Kidney epithelial cell (primary cell): ENCODE measurements at regions not wholly inside any gene's neighbourhood (a gene's known extent, or its start where the extent isn't known, plus 50 kb on each side); places are given as distances from the start of the nearest gene placed in this dataset.

Experiments
- DNase-seq: peaks from one replicate; pipeline ENCODE4 v3.0.0-alpha.2; 2010; ENCODE audit warnings: low read depth
- H3K27me3 ChIP-seq: 2 replicates; pipeline ENCODE4 v1.6.0; 2011; ENCODE audit warnings: low read length; ENCODE audit not compliant: control insufficient read depth, insufficient read depth
- H3K36me3 ChIP-seq: 2 replicates; pipeline ENCODE4 v1.5.1; 2011; ENCODE audit warnings: low read length; ENCODE audit not compliant: control insufficient read depth, insufficient read depth
- H3K4me3 ChIP-seq: 2 replicates; pipeline ENCODE4 v1.5.1; 2011; ENCODE audit warnings: low read depth, mild to moderate bottlenecking, control low read depth, low read length
- CTCF ChIP-seq: IDR thresholded peaks from 2 replicates; pipeline ENCODE4 v1.5.1; 2011; ENCODE audit warnings: mild to moderate bottlenecking, moderate library complexity, low read length, control low read depth, inconsistent platforms; ENCODE audit not compliant: insufficient read depth, poor library complexity, severe bottlenecking

GRCh38 chr22:48796310-48797015 lies 1031.2 kb downstream of the BRD1 start:
- DNase-seq: no peak
- Histone ChIP-seq H3K27me3 (no peaks in the 10 kb centered on the region), H3K4me3 (no peak overlapping the region), H3K36me3 (no peaks in the 10 kb centered on the region)
- no peak for TF ChIP-seq CTCF

GRCh38 chr22:48795664-48796063 lies 1032.0 kb downstream of the BRD1 start:
- H3K4me3 ChIP-seq: no peak overlapping the region
- no peaks in the 10 kb centered on the region for H3K27me3 ChIP-seq
- TF ChIP-seq CTCF: no peak
- DNase-seq: no peak
- H3K36me3 ChIP-seq: no peaks in the 10 kb centered on the region

GRCh38 chr22:48794906-48795305 lies 1032.8 kb downstream of the BRD1 start:
- no peak for DNase-seq
- Histone ChIP-seq H3K36me3 (no peaks in the 10 kb centered on the region), H3K27me3 (no peaks in the 10 kb centered on the region), H3K4me3 (no peak overlapping the region)
- no peak for TF ChIP-seq CTCF

- no peak for DNase-seq
Measured at GRCh38 chr22:48793949-48794348, 1033.7 kb downstream of the BRD1 start.

GRCh38 chr22:48786679-48786996 lies 1041.0 kb downstream of the BRD1 start:
- H3K4me3 ChIP-seq: no peak overlapping the region
- no peak for TF ChIP-seq CTCF
- no peaks in the 10 kb centered on the region for H3K36me3 ChIP-seq
- H3K27me3 ChIP-seq: no peaks in the 10 kb centered on the region
- no peak for DNase-seq

More at GRCh38 chr22:48793949-48794348, 1033.7 kb downstream of the BRD1 start:
- no peak for TF ChIP-seq CTCF
- Histone ChIP-seq H3K4me3 (no peak overlapping the region), H3K36me3 (no peaks in the 10 kb centered on the region), H3K27me3 (no peaks in the 10 kb centered on the region)
